Chondrocyte (in vitro differentiated cells): ENCODE measurements at regions not wholly inside any gene's neighbourhood (a gene's known extent, or its start where the extent isn't known, plus 50 kb on each side); places are given as distances from the start of the nearest gene placed in this dataset.

Experiments used
- DNase-seq: peaks from one replicate; pipeline ENCODE4 v3.0.0; 2021; ENCODE audit warnings: mixed read lengths, low spot score
- H3K27ac Mint-ChIP-seq: one replicate; pipeline ENCODE4 v1.8.0; 2021; ENCODE audit warnings: mild to moderate bottlenecking, moderate library complexity, mixed read lengths; ENCODE audit not compliant: unreplicated experiment
- H3K27me3 Mint-ChIP-seq: 2 replicates; pipeline ENCODE4 v1.8.0; 2021; ENCODE audit warnings: low read depth, mixed read lengths
- H3K36me3 Mint-ChIP-seq: 2 replicates; pipeline ENCODE4 v1.8.0; 2021; ENCODE audit warnings: low read depth, mixed read lengths
- H3K4me1 Mint-ChIP-seq: 2 replicates; pipeline ENCODE4 v1.8.0; 2021; ENCODE audit warnings: low read depth, mild to moderate bottlenecking, mixed read lengths
- H3K4me3 Mint-ChIP-seq: one replicate; pipeline ENCODE4 v1.8.0; 2021; ENCODE audit warnings: mild to moderate bottlenecking, moderate library complexity, mixed read lengths; ENCODE audit not compliant: unreplicated experiment
- H3K9me3 Mint-ChIP-seq: 2 replicates; pipeline ENCODE4 v1.8.0; 2021; ENCODE audit warnings: low read depth, mixed read lengths
- CTCF ChIP-seq: fragments of 200-600 bp; sonication (generic); IDR thresholded peaks from 2 replicates; pipeline ENCODE4 v1.5.0; 2021; ENCODE audit warnings: antibody characterized with exemption, mild to moderate bottlenecking, moderate library complexity

GRCh38 chr6:124907596-124907995 lies 54.6 kb upstream of the RNF217 start:
- Mint-ChIP-seq H3K4me3 (no peak overlapping the region), H3K27ac (no peak overlapping the region), H3K36me3 (no peaks in the 10 kb centered on the region), H3K4me1 (peaks cover 13% of the 10 kb centered on the region), H3K27me3 (no peaks in the 10 kb centered on the region), H3K9me3 (no peaks in the 10 kb centered on the region)
- no peak for DNase-seq
- TF ChIP-seq CTCF = no peak
